OCI-LY1 (cell line): ENCODE measurements at regions not wholly inside any gene's neighbourhood (a gene's known extent, or its start where the extent isn't known, plus 50 kb on each side); places are given as distances from the start of the nearest gene placed in this dataset.

Experiments
- H2AFZ ChIP-seq: fragments of 200-600 bp; sonication (generic), shearing (Covaris generic); 2 replicates; pipeline ENCODE4 v1.6.0; 2014; ENCODE audit warnings: antibody characterized with exemption, mild to moderate bottlenecking, low read length
- H3F3A ChIP-seq: fragments of 200-600 bp; sonication (generic), shearing (Covaris generic); 2 replicates; pipeline ENCODE4 v1.6.0; 2014; ENCODE audit warnings: mild to moderate bottlenecking, antibody characterized with exemption, low read length, moderate library complexity; ENCODE audit not compliant: insufficient read depth
- H3K27ac ChIP-seq: fragments of 200-600 bp; sonication (generic); 2 replicates; pipeline ENCODE4 v1.5.1; 2014; ENCODE audit warnings: low read length, mixed run types, mild to moderate bottlenecking, low read depth; ENCODE audit not compliant: poor library complexity, severe bottlenecking
- H3K27me3 ChIP-seq: fragments of 200-600 bp; sonication (generic); 2 replicates; pipeline ENCODE4 v1.6.0; 2014; ENCODE audit warnings: antibody characterized with exemption, mild to moderate bottlenecking, low read length, moderate library complexity; ENCODE audit not compliant: insufficient read depth
- H3K36me3 ChIP-seq: fragments of 200-600 bp; sonication (generic); 2 replicates; pipeline ENCODE4 v1.6.1; 2014; ENCODE audit warnings: mild to moderate bottlenecking, antibody characterized with exemption, low read length, moderate library complexity, mixed read lengths; ENCODE audit not compliant: insufficient read depth
- H3K4me1 ChIP-seq: fragments of 200-600 bp; sonication (generic); 2 replicates; pipeline ENCODE4 v1.5.1; 2014; ENCODE audit warnings: mild to moderate bottlenecking, low read length, moderate library complexity; ENCODE audit not compliant: insufficient read depth, severe bottlenecking
- H3K4me2 ChIP-seq: fragments of 200-600 bp; sonication (generic), shearing (Covaris generic); 2 replicates; pipeline ENCODE4 v1.6.1; 2014; ENCODE audit warnings: low read length
- H3K4me3 ChIP-seq: fragments of 200-600 bp; sonication (generic); 2 replicates; pipeline ENCODE4 v1.5.1; 2014; ENCODE audit warnings: low read length, low read depth, mild to moderate bottlenecking, mixed read lengths; ENCODE audit not compliant: poor library complexity, severe bottlenecking
- H3K79me2 ChIP-seq: fragments of 200-600 bp; shearing (Covaris generic); 2 replicates; pipeline ENCODE4 v1.6.1; 2016; ENCODE audit warnings: mixed run types, low read length, mixed read lengths; ENCODE audit not compliant: insufficient read depth
- H3K9ac ChIP-seq: fragments of 200-600 bp; sonication (generic), shearing (Covaris generic); 2 replicates; pipeline ENCODE4 v1.6.1; 2014; ENCODE audit warnings: mild to moderate bottlenecking, low read length, mixed read lengths
- H3K9me2 ChIP-seq: fragments of 200-600 bp; sonication (generic), shearing (Covaris generic); 2 replicates; pipeline ENCODE4 v1.6.1; 2014; ENCODE audit warnings: low read depth, mild to moderate bottlenecking, low read length, mixed read lengths
- H3K9me3 ChIP-seq: fragments of 200-600 bp; shearing (Covaris generic); 2 replicates; pipeline ENCODE4 v1.6.1; 2014; ENCODE audit warnings: low read length, mixed read lengths
- H4K20me1 ChIP-seq: fragments of 200-600 bp; sonication (generic), shearing (Covaris generic); 2 replicates; pipeline ENCODE4 v1.6.0; 2016; ENCODE audit warnings: mild to moderate bottlenecking, low read length; ENCODE audit not compliant: insufficient read depth
- CTCF ChIP-seq: fragments of 200-600 bp; sonication (generic), shearing (Covaris generic); IDR thresholded peaks from 2 replicates; pipeline ENCODE4 v1.5.1; 2017; ENCODE audit warnings: mild to moderate bottlenecking, antibody characterized with exemption, low read length, moderate library complexity, mixed read lengths
- EZH2 ChIP-seq: fragments of 200-600 bp; sonication (generic), shearing (Covaris generic); IDR thresholded peaks from 2 replicates; pipeline ENCODE4 v1.8.0; 2017; ENCODE audit warnings: borderline replicate concordance, mixed run types, mild to moderate bottlenecking, antibody characterized with exemption, low read length, moderate library complexity, mixed read lengths

- Histone ChIP-seq H4K20me1 (no peaks in the 10 kb centered on the region), H3K4me2 (no peak overlapping the region), H3K27me3 (no peaks in the 10 kb centered on the region), H3K27ac (no peak overlapping the region), H3K9me3 (no peaks in the 10 kb centered on the region), H3K36me3 (no peaks in the 10 kb centered on the region), H3K9me2 (no peaks in the 10 kb centered on the region), H3K9ac (no peak overlapping the region), H3F3A (no peaks in the 10 kb centered on the region), H3K79me2 (no peaks in the 10 kb centered on the region), H3K4me1 (no peaks in the 10 kb centered on the region), H3K4me3 (no peak overlapping the region), H2AFZ (no peak overlapping the region)
- no peak for TF ChIP-seq EZH2
- no peak for TF ChIP-seq CTCF
These were observed 616.2 kb downstream of the RWDD3 start for GRCh38 chr1:95850165-95850649.

- Histone ChIP-seq H3K36me3 (no peaks in the 10 kb centered on the region), H3K9me3 (no peaks in the 10 kb centered on the region), H3K27ac (no peak overlapping the region), H3K9ac (no peak overlapping the region), H3K4me2 (no peak overlapping the region), H3K4me3 (no peak overlapping the region), H2AFZ (no peak overlapping the region), H3K79me2 (no peaks in the 10 kb centered on the region), H3K4me1 (no peaks in the 10 kb centered on the region), H3K27me3 (no peaks in the 10 kb centered on the region), H4K20me1 (no peaks in the 10 kb centered on the region), H3K9me2 (no peaks in the 10 kb centered on the region), H3F3A (no peaks in the 10 kb centered on the region)
- TF ChIP-seq EZH2, result no peak
- no peak for TF ChIP-seq CTCF
These were observed 616.8 kb downstream of the RWDD3 start for GRCh38 chr1:95850763-95851162.

GRCh38 chr1:95852483-95853070, 618.6 kb downstream of the RWDD3 start:
- Histone ChIP-seq H3F3A (no peaks in the 10 kb centered on the region), H3K4me2 (no peak overlapping the region), H2AFZ (no peak overlapping the region), H3K79me2 (no peaks in the 10 kb centered on the region), H3K27me3 (no peaks in the 10 kb centered on the region), H3K36me3 (no peaks in the 10 kb centered on the region), H3K4me1 (no peaks in the 10 kb centered on the region), H3K9me3 (no peaks in the 10 kb centered on the region), H3K9ac (no peak overlapping the region), H3K9me2 (no peaks in the 10 kb centered on the region), H3K4me3 (no peak overlapping the region), H4K20me1 (no peaks in the 10 kb centered on the region), H3K27ac (no peak overlapping the region)
- TF ChIP-seq EZH2, result no peak
- TF ChIP-seq CTCF, result no peak
